Suprapubic skin (tissue), 3 donors: ENCODE measurements at regions not wholly inside any gene's neighbourhood (a gene's known extent, or its start where the extent isn't known, plus 50 kb on each side); places are given as distances from the start of the nearest gene placed in this dataset.

Experiments
- POLR2AphosphoS5 ChIP-seq, 3 donors: sonication (generic); formaldehyde crosslinking; IDR thresholded peaks; one replicate each; pipeline ENCODE4 v1.6.1; 2017; ENCODE audit warnings: antibody characterized with exemption in 3 of 3
- TF ChIP-seq, protein P1 (sequence below), 2 donors: fragments of 200-600 bp in 1 of 2; fragments of 450-650 bp in 1 of 2; sonication (generic) in 1 of 2; IDR thresholded peaks; one replicate each; pipeline ENCODE4 v1.5.1; 2016 to 2019; ENCODE audit warnings: antibody characterized with exemption in 2 of 2, mild to moderate bottlenecking in 1 of 2, moderate library complexity in 1 of 2

DNA sequence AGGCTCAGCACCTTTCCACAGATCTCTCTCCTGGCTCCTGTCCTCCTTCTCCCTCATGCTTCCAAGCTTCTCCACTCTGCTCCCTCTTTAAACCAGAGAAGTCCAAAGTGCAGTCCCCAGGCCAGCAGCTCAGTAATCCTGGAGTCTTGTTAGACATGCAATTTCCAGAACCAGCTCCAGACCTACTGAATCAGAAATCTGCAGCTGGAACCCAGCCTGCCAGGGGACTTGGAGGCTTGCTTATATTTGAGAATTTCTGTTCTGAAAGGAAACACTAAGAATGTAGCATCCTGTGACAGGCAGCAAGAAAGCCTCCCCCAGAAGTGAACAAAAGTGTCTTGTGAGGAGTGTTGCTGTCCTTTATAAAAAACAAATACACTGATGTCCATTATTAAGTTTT, 438.1 kb downstream of the BCKDHB start:
- TF ChIP-seq, protein P1, sequence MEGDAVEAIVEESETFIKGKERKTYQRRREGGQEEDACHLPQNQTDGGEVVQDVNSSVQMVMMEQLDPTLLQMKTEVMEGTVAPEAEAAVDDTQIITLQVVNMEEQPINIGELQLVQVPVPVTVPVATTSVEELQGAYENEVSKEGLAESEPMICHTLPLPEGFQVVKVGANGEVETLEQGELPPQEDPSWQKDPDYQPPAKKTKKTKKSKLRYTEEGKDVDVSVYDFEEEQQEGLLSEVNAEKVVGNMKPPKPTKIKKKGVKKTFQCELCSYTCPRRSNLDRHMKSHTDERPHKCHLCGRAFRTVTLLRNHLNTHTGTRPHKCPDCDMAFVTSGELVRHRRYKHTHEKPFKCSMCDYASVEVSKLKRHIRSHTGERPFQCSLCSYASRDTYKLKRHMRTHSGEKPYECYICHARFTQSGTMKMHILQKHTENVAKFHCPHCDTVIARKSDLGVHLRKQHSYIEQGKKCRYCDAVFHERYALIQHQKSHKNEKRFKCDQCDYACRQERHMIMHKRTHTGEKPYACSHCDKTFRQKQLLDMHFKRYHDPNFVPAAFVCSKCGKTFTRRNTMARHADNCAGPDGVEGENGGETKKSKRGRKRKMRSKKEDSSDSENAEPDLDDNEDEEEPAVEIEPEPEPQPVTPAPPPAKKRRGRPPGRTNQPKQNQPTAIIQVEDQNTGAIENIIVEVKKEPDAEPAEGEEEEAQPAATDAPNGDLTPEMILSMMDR (IDR thresholded peaks at IDR 0.05) = no peak
- TF ChIP-seq POLR2AphosphoS5 (IDR thresholded peaks at IDR 0.05) = no peak
